T-helper 1 cell treated with Interleukin-12 subunit alpha and Interleukin-12 subunit beta and Interleukin-4 antibody, amounts not matched to agents 30 ng/mL and 1 ng/mL, for 36 hours (primary cell): ENCODE measurements at regions not wholly inside any gene's neighbourhood (a gene's known extent, or its start where the extent isn't known, plus 50 kb on each side); places are given as distances from the start of the nearest gene placed in this dataset.

ENCODE experiments used
- intact Hi-C: fragments of 100-400 bp; cut with micrococcal nuclease; formaldehyde crosslinking; loops from one replicate; pipeline ENCODE4 v1.15.1; 2024

DNA sequence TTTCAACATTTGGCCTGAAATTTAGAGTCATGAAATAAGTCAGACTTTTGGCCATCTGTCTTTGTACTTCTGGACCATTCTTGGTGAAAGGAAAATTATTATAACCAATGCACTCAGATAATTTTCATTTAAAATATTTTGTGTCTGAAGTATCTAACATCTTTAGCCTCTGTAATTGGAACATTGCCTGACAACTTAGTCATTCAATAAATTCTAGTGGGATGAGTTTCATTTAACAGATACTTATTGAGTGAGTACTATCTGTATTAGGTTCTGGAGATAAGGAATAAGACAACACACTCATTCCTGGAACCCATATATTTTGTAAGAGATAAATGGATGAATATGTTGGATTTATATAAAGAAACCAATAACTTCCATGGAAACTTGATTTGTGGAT is 536.0 kb downstream of the BCKDHB start:
- intact Hi-C loops, result no loop called here

DNA sequence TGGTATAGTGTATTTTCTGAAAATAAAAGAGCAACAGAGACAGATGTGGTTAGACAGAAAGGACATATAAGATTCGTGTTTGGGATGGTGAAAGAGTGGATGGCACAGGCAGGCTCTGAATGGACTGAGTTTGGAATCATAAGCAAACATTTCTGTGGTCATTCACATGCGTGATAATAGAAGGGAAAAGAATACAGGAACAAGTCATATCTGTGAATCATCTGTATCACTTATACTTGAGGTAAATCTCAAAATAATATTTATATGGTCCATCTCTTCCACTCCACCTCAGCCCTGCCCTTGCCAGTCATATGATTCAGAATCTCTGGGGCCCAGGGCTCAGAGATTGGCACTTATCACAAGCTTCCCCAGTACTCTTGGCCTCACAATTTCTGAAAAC is 535.1 kb downstream of the BCKDHB start:
- intact Hi-C loops, result no loop called here

DNA sequence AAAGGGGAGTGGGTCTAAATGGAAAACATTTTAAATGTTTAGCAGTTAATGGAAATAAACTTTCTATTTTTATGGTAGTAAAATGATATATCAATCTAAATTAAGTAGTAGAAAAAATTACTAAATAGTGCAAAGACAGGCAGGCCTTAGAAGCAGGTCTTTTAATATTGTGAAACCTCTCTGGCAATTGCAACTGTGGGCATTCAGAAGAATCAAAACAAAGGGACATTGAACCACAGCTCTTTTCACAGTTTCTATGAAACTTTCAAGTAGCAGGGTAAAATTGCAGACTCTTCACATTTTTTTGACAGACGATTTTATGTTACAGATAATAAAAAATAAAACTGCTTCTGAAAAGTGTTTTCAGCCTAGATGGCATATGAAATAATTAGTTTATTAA is 533.7 kb downstream of the BCKDHB start:
- intact Hi-C loops, result no loop called here

DNA sequence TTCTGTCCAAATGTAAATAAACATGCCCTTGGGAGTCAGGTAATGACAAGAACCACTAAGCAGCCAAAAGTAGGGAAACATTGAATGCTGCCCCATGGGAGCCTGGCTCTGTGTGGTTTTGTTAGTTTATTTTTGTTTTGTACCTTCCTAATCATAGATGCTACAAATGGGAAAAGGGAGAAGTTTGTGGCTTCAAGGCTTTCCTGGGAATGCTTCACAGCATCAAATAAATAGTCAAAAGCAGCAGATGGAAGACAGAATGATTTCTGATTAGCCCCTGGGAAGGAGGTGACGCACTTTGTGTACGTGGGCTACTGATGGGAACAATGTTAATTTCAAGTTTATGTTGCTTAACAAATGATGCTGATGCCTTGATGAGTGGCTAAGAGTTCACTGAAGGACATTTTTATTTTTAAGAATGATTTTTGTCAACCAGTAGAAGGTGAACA is 532.7 kb downstream of the BCKDHB start:
- intact Hi-C loops, result no loop called here

DNA sequence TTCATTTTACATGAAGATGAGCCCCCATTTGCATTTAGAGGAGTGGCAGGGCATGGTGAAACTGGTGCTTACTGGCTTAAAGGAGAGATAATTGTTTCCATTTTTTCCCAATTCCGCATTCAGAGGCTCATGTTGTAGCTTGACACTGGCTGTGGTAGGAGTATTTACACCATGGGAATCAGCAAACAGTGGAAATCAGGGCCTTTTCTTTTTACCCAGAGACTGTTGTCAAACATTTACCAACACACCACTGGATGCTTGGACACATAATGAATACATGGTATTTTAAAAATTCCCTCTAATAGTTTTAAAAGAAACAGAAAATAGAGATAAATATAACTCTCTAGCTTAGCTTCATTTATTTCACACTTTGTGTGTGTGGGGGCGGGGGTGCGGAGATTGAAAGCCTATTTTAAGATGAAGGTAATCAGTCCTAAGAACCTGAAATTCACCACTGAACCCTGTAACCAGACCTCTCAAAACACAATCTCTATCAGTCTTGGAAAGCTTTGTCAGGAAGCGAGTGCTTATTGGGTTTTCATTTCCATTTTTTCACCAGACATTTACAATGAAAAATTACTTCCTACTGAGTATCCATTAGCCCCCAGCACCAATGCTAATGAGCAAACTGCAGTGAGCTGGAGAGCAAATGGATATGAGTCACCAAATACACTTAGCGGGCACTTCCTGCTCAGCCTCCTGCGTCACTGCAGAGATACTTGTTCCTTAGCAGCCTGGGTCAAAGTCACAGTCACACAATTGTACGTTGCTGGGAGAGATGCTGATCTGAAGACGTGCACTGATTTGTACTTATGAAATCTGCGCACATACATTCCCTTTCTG is 532.0 kb downstream of the BCKDHB start:
- intact Hi-C loops, result no loop called here

DNA sequence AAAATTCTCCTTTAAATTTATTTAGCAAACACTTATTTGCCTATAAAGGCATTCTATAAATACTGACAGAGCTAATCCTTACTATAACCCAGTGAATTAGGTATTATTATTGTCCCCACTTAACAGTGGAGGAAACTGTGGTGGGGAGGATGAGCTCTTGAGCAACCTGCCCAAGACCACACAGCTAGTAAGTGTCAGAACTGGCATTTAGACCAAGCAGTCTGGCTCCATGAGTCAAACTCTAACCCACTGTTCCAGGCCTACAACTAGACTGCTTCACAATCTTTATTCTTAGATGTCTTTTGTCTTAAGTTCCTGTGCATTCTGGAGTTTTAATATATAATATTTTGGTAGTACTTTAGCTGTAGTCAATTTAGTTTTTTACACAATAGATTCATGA is 530.8 kb downstream of the BCKDHB start:
- intact Hi-C loops, result no loop called here

DNA sequence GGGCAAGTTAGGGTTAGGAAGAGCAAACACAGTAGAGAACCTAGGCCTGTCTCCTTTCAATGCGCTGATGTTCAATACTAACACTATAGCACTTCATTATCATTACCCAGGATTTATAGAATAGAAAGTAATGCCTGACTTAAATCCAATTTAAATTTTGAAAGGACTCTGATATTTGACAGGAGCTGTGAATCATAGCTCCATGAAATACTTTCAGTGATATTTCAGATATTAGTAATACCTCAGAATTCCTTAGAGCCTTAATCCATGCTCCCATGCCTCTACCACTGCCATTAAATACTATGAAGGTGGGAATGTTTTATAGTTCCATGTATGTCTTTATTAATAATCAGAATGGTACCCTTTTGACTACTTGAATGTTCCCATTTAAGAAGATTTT is 530.2 kb downstream of the BCKDHB start:
- intact Hi-C loops, result no loop called here

DNA sequence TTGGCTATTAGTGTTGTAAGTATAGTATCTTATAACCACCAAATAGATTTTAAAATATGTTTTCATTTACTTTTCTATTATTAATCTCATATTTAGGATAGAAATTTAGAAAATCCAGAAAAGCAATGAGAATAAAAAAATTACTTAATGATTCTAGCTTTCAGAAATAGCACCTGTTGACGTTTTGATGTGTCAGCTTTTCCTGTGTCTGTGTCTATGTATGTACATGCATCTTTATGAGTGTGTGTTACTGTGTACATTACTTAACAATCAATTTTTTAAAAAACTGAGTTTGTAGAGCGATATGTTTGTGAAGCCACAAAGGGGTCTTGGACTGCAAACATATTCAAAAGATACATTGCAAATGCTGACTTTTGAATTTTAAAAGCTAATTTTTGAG is 526.9 kb downstream of the BCKDHB start:
- intact Hi-C loops, result no loop called here

DNA sequence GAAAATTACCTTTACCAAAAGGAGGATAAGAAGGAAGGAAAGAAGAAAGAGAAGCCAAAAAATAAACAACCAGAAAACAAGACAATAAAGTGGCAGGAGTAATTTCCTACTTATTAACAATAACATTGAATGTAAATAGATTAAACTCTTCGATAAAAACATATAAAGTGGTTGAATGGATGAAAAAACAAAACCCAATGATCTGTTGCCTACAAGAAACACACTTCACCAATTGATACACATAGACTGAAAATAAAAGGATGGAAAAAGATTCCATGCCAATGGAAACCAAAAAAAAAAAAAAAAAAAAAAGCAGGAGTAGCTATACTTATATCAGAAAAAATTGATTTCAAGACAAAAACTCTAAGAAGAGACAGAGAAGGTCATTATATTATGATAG is 518.9 kb downstream of the BCKDHB start:
- intact Hi-C loops, result no loop called here

DNA sequence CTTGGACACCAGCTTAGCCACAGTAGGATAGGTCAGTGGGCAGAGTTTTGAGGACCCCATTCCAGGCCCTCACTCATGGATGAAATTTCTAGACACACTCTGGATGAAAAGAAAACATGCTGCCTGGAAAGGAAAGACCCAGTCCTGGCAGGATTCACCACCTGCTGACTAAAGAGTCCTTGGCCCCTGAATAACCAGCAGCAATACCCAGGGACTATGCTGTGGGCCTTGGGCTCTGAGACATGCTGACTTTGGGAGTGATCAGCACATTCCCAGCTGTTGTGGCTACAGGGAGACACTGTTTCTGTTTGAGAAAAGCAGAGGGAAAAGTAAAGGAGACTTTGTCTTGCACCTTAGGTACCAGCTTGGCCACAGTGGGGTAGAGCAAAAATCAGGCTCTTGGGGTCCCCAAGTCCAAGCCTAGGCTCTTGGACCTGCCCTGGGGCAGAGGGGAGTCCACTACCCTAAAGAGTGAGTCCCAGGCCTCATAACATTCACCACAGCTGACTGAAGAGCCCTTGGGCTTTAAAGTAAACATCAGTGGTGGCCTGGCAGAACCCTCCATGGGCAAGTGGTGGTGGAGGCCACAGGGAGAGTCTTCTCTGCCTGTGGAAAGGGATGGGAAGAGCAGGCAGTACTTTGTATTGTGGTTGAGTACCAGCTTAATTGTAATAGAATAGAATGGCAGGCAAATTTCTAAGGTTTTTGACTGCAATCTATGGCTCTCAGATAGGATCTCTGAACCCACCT is 516.8 kb downstream of the BCKDHB start:
- intact Hi-C loops, result no loop called here

DNA sequence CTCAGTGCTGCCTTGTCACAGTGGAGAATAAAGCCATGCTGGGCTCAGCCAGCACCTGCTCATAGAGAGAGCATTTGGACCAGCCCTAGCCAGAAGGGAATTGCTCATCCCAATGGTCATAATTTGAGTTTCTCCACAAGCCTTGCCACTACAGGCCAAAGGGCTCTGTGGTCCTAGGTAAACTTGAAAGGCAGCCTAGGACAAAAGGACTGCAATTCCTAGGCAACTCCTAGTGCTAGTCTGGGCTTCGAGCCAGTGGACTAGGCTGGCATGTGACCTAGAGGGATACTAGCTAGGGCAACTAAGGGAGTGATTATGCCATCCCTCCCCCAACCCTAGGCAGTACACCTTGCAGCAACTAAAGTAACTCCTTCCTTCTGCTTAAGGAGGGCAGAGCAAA is 516.2 kb downstream of the BCKDHB start:
- intact Hi-C loops, result no loop called here

DNA sequence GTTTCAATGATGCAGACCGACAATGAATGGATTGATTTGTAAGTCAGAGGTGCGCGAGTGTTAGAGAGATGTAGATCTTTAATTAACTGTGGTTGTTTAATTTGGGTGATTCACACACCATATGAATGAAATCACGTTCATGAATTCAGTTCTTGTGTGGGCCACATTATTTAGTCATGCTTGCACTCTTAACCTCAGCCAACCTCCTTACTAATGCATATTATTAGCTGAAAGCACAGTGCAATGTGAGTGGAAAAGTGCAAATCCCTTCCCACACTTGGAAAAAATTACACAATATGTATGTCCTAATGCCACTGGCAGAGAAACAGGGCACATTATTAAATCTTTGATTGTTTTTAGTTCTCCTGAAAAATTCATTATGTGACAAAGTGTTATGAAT is 512.5 kb downstream of the BCKDHB start:
- intact Hi-C loops, result no loop called here

DNA sequence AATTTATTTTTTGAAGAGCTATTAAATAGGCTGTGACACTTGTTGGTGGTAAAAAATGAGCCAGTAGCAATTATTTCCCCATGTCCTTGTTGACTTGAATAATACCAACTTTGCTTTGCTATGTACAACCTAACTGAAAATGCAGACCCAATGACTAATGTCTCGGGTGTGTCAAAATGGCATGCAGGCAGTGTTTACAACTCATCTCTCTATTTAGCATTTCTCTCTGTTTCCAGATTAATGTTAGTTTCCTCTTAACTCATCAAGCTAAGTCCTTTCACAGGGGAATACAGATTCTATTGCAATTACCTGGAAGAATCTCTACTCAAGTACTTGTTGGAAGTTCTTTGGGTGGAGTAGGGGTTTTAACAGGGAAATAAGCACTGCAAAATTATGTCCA is 504.4 kb downstream of the BCKDHB start:
- intact Hi-C loops, result no loop called here

DNA sequence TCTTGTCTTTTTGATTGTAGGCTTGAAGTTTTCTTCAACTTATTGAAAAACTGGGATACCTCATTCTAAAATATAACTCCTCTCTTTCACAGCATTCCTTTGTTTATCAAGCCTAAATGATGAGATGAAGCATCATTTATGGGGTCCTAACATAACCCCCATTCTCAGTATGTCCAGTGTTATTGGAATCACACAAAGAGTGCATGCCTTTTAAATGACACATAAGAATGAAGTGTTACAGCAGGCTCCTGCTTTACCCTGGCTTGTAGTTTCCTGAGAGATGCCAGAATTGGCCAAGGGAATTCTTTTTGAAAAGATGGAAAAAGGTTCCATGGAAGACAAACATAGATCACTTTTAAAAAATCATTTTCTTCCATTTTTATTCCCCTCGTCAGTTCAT is 502.4 kb downstream of the BCKDHB start:
- intact Hi-C loops, result loop anchor here (5.0 to 10.0 kb wide), 2 partner anchors 477 to 1396 kb away; no protein-coding TSS in a partner anchor

DNA sequence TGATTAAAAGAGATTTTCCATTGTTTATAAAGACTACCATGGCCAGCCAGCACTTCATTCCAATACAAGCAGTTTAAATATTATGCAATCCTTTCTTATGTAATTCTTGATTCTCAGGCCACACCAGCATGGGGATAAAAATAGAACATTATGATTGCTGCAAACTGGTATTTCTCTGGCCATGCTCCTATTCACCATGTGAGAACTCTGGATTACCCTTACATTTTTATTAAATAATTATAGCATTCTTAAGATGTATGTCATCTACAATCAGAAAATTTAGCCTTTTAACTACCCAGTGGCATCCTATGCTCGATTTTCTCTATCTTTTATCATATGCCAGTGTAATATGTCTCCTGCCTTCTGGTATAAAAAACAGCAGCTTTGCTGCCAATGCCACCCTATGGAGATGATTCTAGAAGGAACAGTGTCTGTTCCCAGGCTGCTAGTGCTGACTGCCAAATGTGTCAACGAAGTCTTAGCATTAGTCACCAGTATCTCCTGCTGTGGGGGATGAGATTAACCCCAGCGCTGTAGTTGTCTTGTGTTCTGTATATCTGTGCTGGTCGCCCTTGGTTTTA is 501.4 kb downstream of the BCKDHB start:
- intact Hi-C loops, result loop anchor here (5.0 to 10.0 kb wide), 2 partner anchors 476 to 1397 kb away; no protein-coding TSS in a partner anchor

DNA sequence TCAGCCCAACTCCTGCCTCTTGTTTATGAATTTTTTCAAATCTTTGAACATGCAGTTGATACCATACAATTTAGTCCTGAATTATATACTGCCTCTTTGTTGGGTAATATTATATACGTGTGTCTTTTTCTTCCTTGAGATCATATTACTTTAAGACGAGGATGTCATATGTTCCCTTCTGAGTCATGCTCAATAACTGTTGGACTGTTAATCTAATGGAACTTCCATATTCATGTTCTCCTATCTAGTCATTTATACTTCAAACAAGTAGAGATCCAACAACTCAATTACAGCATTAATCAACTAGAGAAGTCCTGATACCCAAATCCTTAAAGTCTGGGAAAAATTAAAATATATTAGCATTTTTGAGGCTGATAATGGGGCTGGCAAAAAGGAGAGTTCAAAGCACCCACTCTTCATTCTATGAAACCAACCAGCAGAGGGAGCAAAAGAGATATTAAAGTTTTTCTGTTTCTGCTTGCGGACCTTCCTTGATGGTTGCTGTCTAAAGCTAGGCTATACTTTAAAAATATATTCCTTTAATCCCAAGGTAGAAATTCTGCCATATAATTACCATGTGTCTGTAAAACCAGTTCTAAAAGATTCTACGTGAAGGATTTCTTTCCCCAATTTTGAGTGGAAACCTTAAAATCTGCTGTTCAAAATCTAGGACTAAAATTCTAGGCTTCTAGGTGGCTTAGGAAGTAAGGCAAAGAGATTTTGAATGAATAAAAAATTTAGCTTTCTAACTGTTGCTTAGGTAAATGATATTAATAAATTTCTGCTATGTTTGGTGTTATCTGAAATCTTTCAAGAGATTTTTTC is 498.9 kb downstream of the BCKDHB start:
- intact Hi-C loops, result loop anchor here (2.0 to 10.0 kb wide), 4 partner anchors 391 to 1435 kb away; no protein-coding TSS in a partner anchor

DNA sequence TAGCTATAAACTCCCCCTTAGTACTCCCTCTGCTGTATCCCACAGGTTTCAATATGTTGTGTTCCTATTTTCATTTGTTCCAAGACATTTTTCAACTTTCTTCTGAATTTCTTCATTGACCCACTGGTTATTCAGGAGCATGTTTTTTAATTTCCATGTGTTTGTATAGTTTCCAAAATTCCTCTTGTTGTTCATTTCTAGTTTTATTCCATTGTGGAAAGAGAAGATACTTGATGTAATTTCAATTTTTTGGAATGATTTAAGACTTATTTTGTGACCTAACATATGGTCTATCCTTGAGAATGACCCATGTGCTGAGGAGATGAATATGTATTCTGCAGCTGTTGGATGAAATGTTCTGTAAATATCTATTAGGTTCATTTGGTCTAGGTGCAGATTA is 497.2 kb downstream of the BCKDHB start:
- intact Hi-C loops, result loop anchor here (2.0 to 10.0 kb wide), 3 partner anchors 389 to 1437 kb away; no protein-coding TSS in a partner anchor

DNA sequence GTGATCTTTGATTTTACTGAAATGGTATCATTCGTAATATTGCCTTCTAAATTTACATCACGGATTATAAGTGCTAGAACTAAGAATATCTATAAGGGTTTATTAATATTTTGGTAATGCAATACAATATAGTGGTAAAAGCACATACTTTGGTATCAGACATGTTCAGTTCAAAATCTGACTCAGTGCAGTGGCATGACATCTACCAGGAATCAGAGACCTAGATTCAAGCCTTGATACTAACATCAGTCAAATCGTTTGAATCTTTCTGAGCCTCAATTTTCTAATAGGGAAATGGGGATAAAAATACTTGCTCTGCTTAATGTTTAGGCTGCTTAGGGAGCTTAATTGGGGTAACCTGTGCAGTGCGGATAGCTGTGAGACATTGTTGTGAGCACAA is 488.0 kb downstream of the BCKDHB start:
- intact Hi-C loops, result no loop called here

DNA sequence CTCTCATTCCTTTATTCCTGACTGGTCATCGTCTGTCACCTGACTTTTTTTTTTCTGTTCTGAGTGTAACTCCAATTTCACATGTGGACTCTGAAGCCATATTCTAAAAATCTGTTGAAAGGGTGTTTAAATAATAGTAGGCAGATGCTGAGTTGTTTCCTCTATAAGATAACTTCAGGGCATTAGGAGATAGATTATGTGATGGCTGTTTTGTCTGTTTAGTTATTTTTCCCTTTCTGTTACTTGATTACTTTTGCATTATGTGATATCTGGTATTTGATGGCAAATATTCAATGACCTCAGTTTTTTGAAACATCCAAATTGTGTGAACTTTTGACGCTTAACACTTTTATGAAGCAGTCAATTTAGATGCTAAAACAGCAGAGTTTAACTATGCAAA is 486.0 kb downstream of the BCKDHB start:
- intact Hi-C loops, result no loop called here

DNA sequence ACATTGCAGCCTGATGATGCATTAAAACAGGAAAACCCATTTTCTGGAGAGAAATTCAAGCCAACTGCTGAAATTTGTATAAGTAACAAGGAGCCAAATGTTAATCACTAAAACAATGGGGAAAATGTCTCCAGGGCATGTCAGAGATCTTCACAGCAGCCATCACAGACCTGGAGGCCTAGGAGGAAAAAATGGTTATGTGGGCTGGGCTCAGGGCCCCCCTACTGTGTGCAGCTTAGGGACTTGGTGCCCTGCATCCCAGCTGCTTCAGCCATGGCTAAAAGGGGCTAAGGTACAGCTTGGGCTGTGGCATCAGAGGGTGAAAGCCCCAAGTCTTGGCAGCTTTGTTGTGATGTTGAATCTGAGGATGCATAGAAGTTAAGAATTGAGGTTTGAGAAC is 479.8 kb downstream of the BCKDHB start:
- intact Hi-C loops, result no loop called here

DNA sequence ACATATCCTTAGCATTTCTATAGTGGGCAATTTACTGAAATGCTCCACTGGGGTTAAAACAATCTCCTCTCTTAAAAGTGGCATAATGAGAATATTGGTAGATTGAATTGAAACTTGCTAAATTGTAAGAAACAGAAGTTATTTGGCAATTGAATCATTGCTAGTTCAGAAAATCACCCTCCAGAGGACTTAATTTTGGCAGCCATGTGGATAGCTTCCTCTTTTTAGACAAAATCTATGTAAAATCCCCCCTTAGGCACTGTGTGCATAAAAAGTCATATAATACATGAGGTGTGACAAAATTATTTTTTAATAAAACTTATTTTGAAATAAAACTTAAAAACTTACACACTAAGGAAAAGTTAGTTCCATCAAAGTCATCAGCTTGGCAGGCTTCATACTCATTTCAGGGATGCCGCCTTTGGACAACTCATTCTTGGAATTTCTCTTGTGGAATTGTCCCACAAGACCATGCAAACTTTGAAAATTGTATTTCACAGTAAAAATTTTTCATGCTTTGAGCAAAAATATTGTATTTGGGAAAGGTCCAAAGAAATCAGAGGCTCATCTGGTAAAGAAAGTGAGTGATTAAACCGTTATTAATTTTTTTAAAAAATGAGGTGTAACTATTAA is 473.0 kb downstream of the BCKDHB start:
- intact Hi-C loops, result no loop called here
